DOHH2 (cell line): ENCODE measurements at regions not wholly inside any gene's neighbourhood (a gene's known extent, or its start where the extent isn't known, plus 50 kb on each side); places are given as distances from the start of the nearest gene placed in this dataset.

Source experiments
- H3F3A ChIP-seq: fragments of 200-600 bp; sonication (generic), shearing (Covaris generic); 2 replicates; pipeline ENCODE4 v1.6.0; 2016; ENCODE audit warnings: antibody characterized with exemption, mild to moderate bottlenecking; ENCODE audit not compliant: control insufficient read depth, insufficient read depth
- H3K27ac ChIP-seq: fragments of 200-600 bp; sonication (generic); 2 replicates; pipeline ENCODE4 v1.5.1; 2014; ENCODE audit warnings: low read depth, mild to moderate bottlenecking, low read length, moderate library complexity
- H3K27me3 ChIP-seq: fragments of 200-600 bp; sonication (generic); 2 replicates; pipeline ENCODE4 v1.6.1; 2014; ENCODE audit warnings: mild to moderate bottlenecking, low read length, mixed read lengths; ENCODE audit not compliant: control insufficient read depth
- H3K36me3 ChIP-seq: fragments of 200-600 bp; sonication (generic); 2 replicates; pipeline ENCODE4 v1.6.1; 2014; ENCODE audit warnings: mild to moderate bottlenecking, low read length, moderate library complexity, mixed read lengths; ENCODE audit not compliant: control insufficient read depth
- H3K4me1 ChIP-seq: fragments of 200-600 bp; sonication (generic); 2 replicates; pipeline ENCODE4 v1.6.1; 2014; ENCODE audit warnings: mild to moderate bottlenecking, low read length, mixed read lengths; ENCODE audit not compliant: control insufficient read depth
- H3K4me2 ChIP-seq: fragments of 200-600 bp; sonication (generic); 2 replicates; pipeline ENCODE4 v1.6.0; 2014; ENCODE audit warnings: mild to moderate bottlenecking, low read length, moderate library complexity
- H3K4me3 ChIP-seq: fragments of 200-600 bp; sonication (generic); 2 replicates; pipeline ENCODE4 v1.5.1; 2014; ENCODE audit warnings: mild to moderate bottlenecking, low read length, mixed read lengths
- H3K79me2 ChIP-seq: fragments of 200-600 bp; sonication (generic); 2 replicates; pipeline ENCODE4 v1.6.1; 2014; ENCODE audit warnings: mild to moderate bottlenecking, low read length, mixed read lengths; ENCODE audit not compliant: control insufficient read depth
- H3K9me2 ChIP-seq: fragments of 200-600 bp; sonication (generic); replicated peaks from 2 replicates; pipeline ENCODE4 v1.6.1; 2014; ENCODE audit warnings: mild to moderate bottlenecking, low read length, mixed read lengths; ENCODE audit not compliant: control insufficient read depth
- H3K9me3 ChIP-seq: fragments of 200-600 bp; sonication (generic); 2 replicates; pipeline ENCODE4 v1.6.1; 2014; ENCODE audit warnings: antibody characterized with exemption, low read length, mixed read lengths; ENCODE audit not compliant: control insufficient read depth, insufficient read depth
- H4K20me1 ChIP-seq: fragments of 200-600 bp; sonication (generic); 2 replicates; pipeline ENCODE4 v1.6.0; 2014; ENCODE audit warnings: low read depth, mild to moderate bottlenecking, antibody characterized with exemption, low read length, moderate library complexity; ENCODE audit not compliant: control insufficient read depth, insufficient read depth
- CTCF ChIP-seq: fragments of 200-600 bp; sonication (generic); IDR thresholded peaks from one replicate; pipeline ENCODE4 v1.5.1; 2014; ENCODE audit warnings: antibody characterized with exemption, mild to moderate bottlenecking, low read depth, low read length; ENCODE audit not compliant: poor library complexity, severe bottlenecking
- EZH2phosphoT487 ChIP-seq: fragments of 200-600 bp; sonication (generic); IDR thresholded peaks from 2 replicates; pipeline ENCODE4 v1.6.1; 2017; ENCODE audit warnings: borderline replicate concordance, mild to moderate bottlenecking, antibody characterized with exemption, low read length, moderate library complexity, mixed read lengths

- Histone ChIP-seq H3K4me1 (no peaks in the 10 kb centered on the region), H3K4me2 (no peak overlapping the region), H3K9me2 (no peaks in the 10 kb centered on the region), H3K79me2 (no peaks in the 10 kb centered on the region), H4K20me1 (no peaks in the 10 kb centered on the region), H3K36me3 (no peaks in the 10 kb centered on the region), H3F3A (no peaks in the 10 kb centered on the region), H3K27ac (no peak overlapping the region), H3K4me3 (no peak overlapping the region), H3K27me3 (no peaks in the 10 kb centered on the region), H3K9me3 (no peaks in the 10 kb centered on the region)
- no peak for TF ChIP-seq CTCF
- no peak for TF ChIP-seq EZH2phosphoT487
These were observed 567.9 kb downstream of the EPHA5 start for GRCh38 chr4:65102419-65102818.

- Histone ChIP-seq H3K4me3 (no peak overlapping the region), H3K27ac (no peak overlapping the region), H4K20me1 (no peaks in the 10 kb centered on the region), H3K27me3 (no peaks in the 10 kb centered on the region), H3K79me2 (no peaks in the 10 kb centered on the region), H3K9me2 (no peaks in the 10 kb centered on the region; the same call in 1 of the 2 replicates), H3K4me1 (no peaks in the 10 kb centered on the region), H3F3A (no peaks in the 10 kb centered on the region), H3K9me3 (no peaks in the 10 kb centered on the region), H3K36me3 (no peaks in the 10 kb centered on the region), H3K4me2 (no peak overlapping the region)
- TF ChIP-seq EZH2phosphoT487 (no peak), CTCF (no peak)
These were observed 573.7 kb downstream of the EPHA5 start for GRCh38 chr4:65096630-65097029.

- Histone ChIP-seq H3K27me3 (no peaks in the 10 kb centered on the region), H3K4me3 (no peak overlapping the region), H3K27ac (no peak overlapping the region), H3K79me2 (no peaks in the 10 kb centered on the region), H3F3A (no peaks in the 10 kb centered on the region), H3K4me1 (no peaks in the 10 kb centered on the region), H3K36me3 (no peaks in the 10 kb centered on the region), H3K4me2 (no peak overlapping the region), H3K9me3 (no peaks in the 10 kb centered on the region), H3K9me2 (no peaks in the 10 kb centered on the region; the same call in 1 of the 2 replicates), H4K20me1 (no peaks in the 10 kb centered on the region)
- no peak for TF ChIP-seq EZH2phosphoT487
- no peak for TF ChIP-seq CTCF
These were observed 580.6 kb downstream of the EPHA5 start for GRCh38 chr4:65089666-65090065.

GRCh38 chr4:65083076-65083475 lies 587.2 kb downstream of the EPHA5 start:
- Histone ChIP-seq H3K4me1 (no peaks in the 10 kb centered on the region), H3K9me3 (no peaks in the 10 kb centered on the region), H3K27me3 (no peaks in the 10 kb centered on the region), H3K27ac (no peak overlapping the region), H3K9me2 (no peaks in the 10 kb centered on the region), H3K4me2 (no peak overlapping the region), H3K4me3 (no peak overlapping the region), H3F3A (no peaks in the 10 kb centered on the region), H4K20me1 (no peaks in the 10 kb centered on the region), H3K36me3 (no peaks in the 10 kb centered on the region), H3K79me2 (no peaks in the 10 kb centered on the region)
- TF ChIP-seq CTCF (no peak), EZH2phosphoT487 (no peak)
